ENCODE measurements at regions not wholly inside any gene's neighbourhood (a gene's known extent, or its start where the extent isn't known, plus 50 kb on each side); places are given as distances from the start of the nearest gene placed in this dataset.
"Not testable (repeated sequence)": the region's sequence is repeated elsewhere in the genome, so short reads cannot be mapped to it uniquely, and the experiment has no call there.

- intact Hi-C loops (cut with micrococcal nuclease) = no loop called here
- Histone ChIP-seq H3K9me3 (replicated peaks) (no peaks in the 10 kb centered on the region), H3K4me3 (no peak overlapping the region), H3K27ac (replicated peaks) (no peak overlapping the region), H3K4me1 (no peaks in the 10 kb centered on the region), H3K27me3 (ENCODE audit: low read depth) (no peaks in the 10 kb centered on the region), H3K36me3 (no peaks in the 10 kb centered on the region)
- TF ChIP-seq CTCF (IDR thresholded peaks at IDR 0.05; ENCODE audit: borderline replicate concordance) = no peak
- DNase-seq = no peak
These were observed 1523.7 kb upstream of the ADGRL3 start for GRCh38 chr4:59676389-59676788.

- H3K4me1 ChIP-seq; H3K4me3 ChIP-seq; DNase-seq; H3K36me3 ChIP-seq; H3K9me3 ChIP-seq (replicated peaks); H3K27ac ChIP-seq (replicated peaks); H3K27me3 ChIP-seq (ENCODE audit: low read depth); intact Hi-C loops (cut with micrococcal nuclease): not testable (repeated sequence)
These were observed 1523.1 kb upstream of the ADGRL3 start for GRCh38 chr4:59676992-59677391.

DNA sequence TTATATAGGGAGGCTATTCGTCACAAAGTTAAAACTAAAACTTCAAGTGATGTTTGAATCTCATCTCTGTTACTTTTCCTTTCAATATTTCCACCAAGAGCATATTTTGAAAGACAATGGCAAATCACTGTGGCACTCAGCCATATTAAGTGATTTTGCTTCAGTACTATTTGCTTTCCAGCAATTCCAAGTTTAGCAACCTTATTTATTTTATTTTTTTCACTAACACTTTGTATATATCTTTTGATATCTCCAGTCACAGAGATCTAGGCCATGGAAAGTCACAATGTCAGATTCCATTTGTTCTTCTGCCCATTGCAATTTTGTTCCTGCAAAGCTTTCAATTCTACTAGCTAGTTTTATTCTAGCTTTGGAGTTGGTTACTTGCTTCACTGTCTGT is 1514.5 kb upstream of the ADGRL3 start:
- H3K27ac ChIP-seq (replicated peaks) = no peak overlapping the region
- no peak overlapping the region for H3K4me3 ChIP-seq
- H3K4me1 ChIP-seq = no peaks in the 10 kb centered on the region
- TF ChIP-seq CTCF (IDR thresholded peaks at IDR 0.05; ENCODE audit: borderline replicate concordance) = no peak
- H3K27me3 ChIP-seq (ENCODE audit: low read depth) = no peaks in the 10 kb centered on the region
- no peaks in the 10 kb centered on the region for H3K36me3 ChIP-seq
- H3K9me3 ChIP-seq (replicated peaks) = no peaks in the 10 kb centered on the region
- intact Hi-C loops (cut with micrococcal nuclease) = no loop called here
- DNase-seq = no peak

- H3K4me3 ChIP-seq = no peak overlapping the region
- DNase-seq = no peak
- no peak for TF ChIP-seq CTCF (IDR thresholded peaks at IDR 0.05; ENCODE audit: borderline replicate concordance)
- H3K9me3 ChIP-seq (replicated peaks) = no peaks in the 10 kb centered on the region
- H3K4me1 ChIP-seq = no peaks in the 10 kb centered on the region
- no peaks in the 10 kb centered on the region for H3K36me3 ChIP-seq
- intact Hi-C loops (cut with micrococcal nuclease) = no loop called here
- H3K27me3 ChIP-seq (ENCODE audit: low read depth) = no peaks in the 10 kb centered on the region
- no peak overlapping the region for H3K27ac ChIP-seq (replicated peaks)
These were observed 1511.0 kb upstream of the ADGRL3 start for GRCh38 chr4:59689149-59689548.

DNA sequence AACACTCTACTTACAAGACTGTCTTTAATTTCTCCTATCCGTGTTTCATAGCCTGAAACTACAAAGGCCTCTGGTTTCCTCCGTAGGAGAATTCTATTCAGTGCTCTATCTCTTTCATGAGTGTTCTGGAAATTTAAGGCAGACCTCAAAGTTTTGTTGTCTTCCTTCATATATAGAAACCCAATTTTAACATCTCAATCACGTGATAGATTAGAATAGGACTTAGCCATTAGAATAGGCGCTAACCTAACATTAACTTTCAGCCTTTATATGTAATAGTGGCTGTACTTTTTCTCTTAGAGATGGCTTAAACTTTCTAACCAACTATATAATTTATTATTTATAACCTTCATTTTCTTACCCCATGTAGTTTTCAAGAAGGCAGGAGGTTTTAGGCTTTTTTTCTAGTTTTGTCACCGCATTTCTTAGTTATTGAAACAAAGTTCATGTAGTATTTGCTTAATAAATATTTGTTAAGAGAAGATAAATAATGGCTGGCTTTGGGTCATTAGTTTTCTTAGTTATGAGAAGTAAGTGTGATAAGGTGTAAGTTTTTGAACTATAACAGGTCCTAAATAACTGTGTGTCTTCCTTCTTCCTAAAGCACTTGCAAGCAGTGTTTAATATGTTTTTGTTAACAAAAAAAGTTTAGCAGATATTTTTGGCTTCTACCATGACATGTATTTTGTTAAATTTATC is 1504.6 kb upstream of the ADGRL3 start:
- TF ChIP-seq CTCF (IDR thresholded peaks at IDR 0.05; ENCODE audit: borderline replicate concordance) = no peak
- DNase-seq = no peak
- Histone ChIP-seq H3K4me3 (no peak overlapping the region), H3K36me3 (no peaks in the 10 kb centered on the region), H3K27me3 (ENCODE audit: low read depth) (no peaks in the 10 kb centered on the region), H3K9me3 (replicated peaks) (no peaks in the 10 kb centered on the region), H3K4me1 (no peaks in the 10 kb centered on the region), H3K27ac (replicated peaks) (no peak overlapping the region)
- intact Hi-C loops (cut with micrococcal nuclease) = no loop called here

GRCh38 chr4:59698041-59698440 is 1502.1 kb upstream of the ADGRL3 start:
- DNase-seq = no peak
- TF ChIP-seq CTCF (IDR thresholded peaks at IDR 0.05; ENCODE audit: borderline replicate concordance) = no peak
- H3K9me3 ChIP-seq (replicated peaks) = no peaks in the 10 kb centered on the region
- no peaks in the 10 kb centered on the region for H3K36me3 ChIP-seq
- H3K4me3 ChIP-seq = no peak overlapping the region
- intact Hi-C loops (cut with micrococcal nuclease) = no loop called here
- no peaks in the 10 kb centered on the region for H3K4me1 ChIP-seq
- H3K27ac ChIP-seq (replicated peaks) = no peak overlapping the region
- H3K27me3 ChIP-seq (ENCODE audit: low read depth) = no peaks in the 10 kb centered on the region

Measured in left ventricle myocardium inferior (tissue), 1 donor.